H9 (cell line): ENCODE measurements at regions not wholly inside any gene's neighbourhood (a gene's known extent, or its start where the extent isn't known, plus 50 kb on each side); places are given as distances from the start of the nearest gene placed in this dataset.

Source experiments
- DNase-seq: peaks from one replicate; pipeline ENCODE4 v3.0.0-alpha.2; 2017
- H2AFZ ChIP-seq: one replicate; pipeline ENCODE4 v1.6.1; 2013; ENCODE audit warnings: mild to moderate bottlenecking, low read length, control low read depth, moderate library complexity
- H2AK5ac ChIP-seq: 2 replicates; pipeline ENCODE4 v1.6.1; 2013; ENCODE audit warnings: low read length, control low read depth, mixed read lengths; ENCODE audit not compliant: insufficient read length
- H2BK120ac ChIP-seq: one replicate; pipeline ENCODE4 v1.6.1; 2013; ENCODE audit warnings: low read depth, mild to moderate bottlenecking, low read length, control low read depth, inconsistent platforms; ENCODE audit not compliant: poor library complexity, severe bottlenecking
- H2BK12ac ChIP-seq: 2 replicates; pipeline ENCODE4 v1.6.1; 2013; ENCODE audit warnings: low read length, control low read depth, mixed read lengths, low read depth; ENCODE audit not compliant: insufficient read length
- H2BK15ac ChIP-seq: 2 replicates; pipeline ENCODE4 v1.6.1; 2013; ENCODE audit warnings: low read depth, low read length, control low read depth
- H2BK20ac ChIP-seq: one replicate; pipeline ENCODE4 v1.6.1; 2013; ENCODE audit warnings: low read depth, mild to moderate bottlenecking, low read length, control low read depth, inconsistent platforms; ENCODE audit not compliant: poor library complexity, severe bottlenecking
- H2BK5ac ChIP-seq: 2 replicates; pipeline ENCODE4 v1.6.1; 2013; ENCODE audit warnings: low read length, control low read depth, mixed read lengths; ENCODE audit not compliant: insufficient read length
- H3K14ac ChIP-seq: 2 replicates; pipeline ENCODE4 v1.6.1; 2013; ENCODE audit warnings: low read length, control low read depth; ENCODE audit not compliant: insufficient read depth
- H3K18ac ChIP-seq: 2 replicates; pipeline ENCODE4 v1.6.1; 2013; ENCODE audit warnings: low read depth, mild to moderate bottlenecking, mixed read lengths, low read length, control low read depth; ENCODE audit not compliant: insufficient read length
- H3K23ac ChIP-seq: 2 replicates; pipeline ENCODE4 v1.6.1; 2013; ENCODE audit warnings: low read length, control low read depth, mixed read lengths, low read depth; ENCODE audit not compliant: insufficient read length
- H3K23me2 ChIP-seq: 2 replicates; pipeline ENCODE4 v1.6.1; 2013; ENCODE audit warnings: low read depth, mild to moderate bottlenecking, mixed read lengths, low read length, control low read depth; ENCODE audit not compliant: insufficient read length, poor library complexity, severe bottlenecking
- H3K27ac ChIP-seq: 2 replicates; pipeline ENCODE4 v1.5.1; 2013; ENCODE audit warnings: low read length, control low read depth, mixed read lengths, low read depth; ENCODE audit not compliant: insufficient read length
- H3K27me3 ChIP-seq: 2 replicates; pipeline ENCODE4 v1.6.1; 2013; ENCODE audit warnings: low read length, control low read depth, inconsistent platforms; ENCODE audit not compliant: insufficient read depth
- H3K4ac ChIP-seq: 2 replicates; pipeline ENCODE4 v1.6.1; 2013; ENCODE audit warnings: low read depth, mild to moderate bottlenecking, control low read depth, inconsistent platforms, low read length, moderate library complexity
- H3K4me1 ChIP-seq: 2 replicates; pipeline ENCODE4 v1.6.1; 2013; ENCODE audit warnings: low read length, control low read depth, inconsistent platforms; ENCODE audit not compliant: insufficient read depth
- H3K4me2 ChIP-seq: 2 replicates; pipeline ENCODE4 v1.6.1; 2013; ENCODE audit warnings: low read length, control low read depth, mixed read lengths; ENCODE audit not compliant: insufficient read length, insufficient read depth
- H3K56ac ChIP-seq: 2 replicates; pipeline ENCODE4 v1.6.1; 2013; ENCODE audit warnings: low read depth, mild to moderate bottlenecking, mixed read lengths, low read length, control low read depth; ENCODE audit not compliant: insufficient read length
- H3K79me1 ChIP-seq: 2 replicates; pipeline ENCODE4 v1.6.1; 2013; ENCODE audit warnings: low read depth, mild to moderate bottlenecking, moderate library complexity, low read length, control low read depth, inconsistent platforms; ENCODE audit not compliant: insufficient read depth, poor library complexity, severe bottlenecking
- H3K79me2 ChIP-seq: 2 replicates; pipeline ENCODE4 v1.6.1; 2013; ENCODE audit warnings: low read length, control low read depth, inconsistent platforms; ENCODE audit not compliant: insufficient read depth
- H3K9ac ChIP-seq: 2 replicates; pipeline ENCODE4 v1.6.1; 2013; ENCODE audit warnings: low read length, control low read depth, mixed read lengths; ENCODE audit not compliant: insufficient read length; ENCODE audit errors: extremely low read depth
- H3K9me3 ChIP-seq: one replicate; pipeline ENCODE4 v1.6.1; 2013; ENCODE audit warnings: low read depth, low read length, inconsistent platforms; ENCODE audit not compliant: control insufficient read depth
- H3T11ph ChIP-seq: one replicate; pipeline ENCODE4 v1.6.1; 2013; ENCODE audit warnings: mild to moderate bottlenecking, low read length, control low read depth, inconsistent platforms
- H4K20me1 ChIP-seq: one replicate; pipeline ENCODE4 v1.6.1; 2013; ENCODE audit not compliant: control insufficient read depth, insufficient read length, insufficient read depth
- H4K5ac ChIP-seq: 2 replicates; pipeline ENCODE4 v1.6.1; 2013; ENCODE audit warnings: low read depth, mild to moderate bottlenecking, mixed read lengths, low read length, control low read depth; ENCODE audit not compliant: insufficient read length
- H4K8ac ChIP-seq: replicated peaks from 2 replicates; pipeline ENCODE4 v1.6.1; 2013; ENCODE audit warnings: low read length, control low read depth, mixed read lengths, low read depth; ENCODE audit not compliant: insufficient read length
- H4K91ac ChIP-seq: 2 replicates; pipeline ENCODE4 v1.6.1; 2013; ENCODE audit warnings: low read depth, mild to moderate bottlenecking, moderate library complexity, mixed read lengths, low read length, control low read depth; ENCODE audit not compliant: insufficient read length
- H3K27ac Mint-ChIP-seq, 3 experiments: 2 replicates in 2 of 3; 3 replicates in 1 of 3; pipeline ENCODE4 v1.8.0; 2020 to 2021; ENCODE audit warnings: mixed read lengths in 3 of 3, mild to moderate bottlenecking in 1 of 3, moderate library complexity in 1 of 3
- H3K27me3 Mint-ChIP-seq: 2 replicates; pipeline ENCODE4 v1.8.0; 2021; ENCODE audit warnings: low read depth, mild to moderate bottlenecking, moderate library complexity, mixed read lengths
- H3K36me3 Mint-ChIP-seq, 3 experiments: 2 replicates in 2 of 3; 3 replicates in 1 of 3; pipeline ENCODE4 v1.8.0; 2020 to 2021; ENCODE audit warnings: low read depth in 3 of 3, mixed read lengths in 3 of 3; ENCODE audit not compliant: insufficient read depth in 1 of 3
- H3K4me1 Mint-ChIP-seq, 2 experiments: 2 replicates each; pipeline ENCODE4 v1.8.0; 2020; ENCODE audit warnings: mixed read lengths in 2 of 2
- H3K4me3 Mint-ChIP-seq, 2 experiments: 2 replicates in 1 of 2; 3 replicates in 1 of 2; pipeline ENCODE4 v1.8.0; 2020 to 2021; ENCODE audit warnings: mild to moderate bottlenecking in 2 of 2, mixed read lengths in 2 of 2, moderate library complexity in 1 of 2
- H3K9me3 Mint-ChIP-seq, 2 experiments: 2 replicates in 1 of 2; 3 replicates in 1 of 2; pipeline ENCODE4 v1.8.0; 2020; ENCODE audit warnings: mild to moderate bottlenecking in 2 of 2, mixed read lengths in 2 of 2, moderate library complexity in 1 of 2
- WGBS: extraction: QIAGEN DNeasy Blood & Tissue Kit; methylation state at CpG from one replicate; pipeline ENCODE4 v1.1.7; 2013; ENCODE audit warnings: missing lambda C conversion rate, low lambda C conversion rate, mixed read lengths; ENCODE audit not compliant: insufficient read length; ENCODE audit errors: extremely low coverage; 5-methylcytosine and 5-hydroxymethylcytosine counted together
- TF ChIP-seq, protein P1 (sequence below): fragments of 200-600 bp; sonication (generic); conservative IDR thresholded peaks from 3 replicates; pipeline ENCODE4 v1.8.0; 2021; ENCODE audit warnings: antibody characterized with exemption, mild to moderate bottlenecking

DNA sequence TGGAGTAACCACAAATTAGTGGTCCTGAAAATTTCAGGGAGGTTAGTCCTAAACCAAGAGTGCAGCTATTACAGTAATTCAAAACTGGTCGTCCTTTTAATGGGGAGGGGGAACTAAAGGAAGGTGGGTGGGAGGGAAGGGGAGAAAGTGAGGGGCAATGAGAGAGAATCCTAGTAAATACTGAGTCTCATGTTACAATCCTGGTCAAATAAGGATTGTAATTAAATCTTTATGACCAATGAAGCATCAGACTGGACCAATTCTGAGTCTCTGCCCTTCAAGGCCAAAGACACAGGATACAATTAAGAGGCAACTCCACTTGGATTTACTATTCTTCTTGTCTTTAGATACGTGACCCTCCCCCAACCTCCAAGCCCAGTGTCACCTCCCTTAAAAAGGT lies 262.9 kb downstream of the BCL11A start:
- Histone ChIP-seq H3K27me3 (no peaks in the 10 kb centered on the region), H3K27ac (no peak overlapping the region), H2BK120ac (no peak overlapping the region), H3K79me2 (no peaks in the 10 kb centered on the region), H2BK5ac (no peak overlapping the region), H3K79me1 (no peaks in the 10 kb centered on the region), H2AK5ac (no peak overlapping the region), H3K18ac (no peak overlapping the region), H3K23ac (no peak overlapping the region), H2BK20ac (no peak overlapping the region), H2BK12ac (no peak overlapping the region), H2AFZ (no peak overlapping the region), H4K20me1 (no peaks in the 10 kb centered on the region), H3K9ac (no peak overlapping the region), H3T11ph (no peak overlapping the region), H3K4me1 (no peaks in the 10 kb centered on the region), H4K5ac (no peak overlapping the region), H3K9me3 (no peaks in the 10 kb centered on the region), H3K56ac (no peak overlapping the region), H3K4me2 (no peak overlapping the region), H3K23me2 (no peaks in the 10 kb centered on the region), H3K14ac (no peak overlapping the region), H2BK15ac (no peak overlapping the region), H3K4ac (no peak overlapping the region), H4K91ac (no peak overlapping the region), H4K8ac (no peak overlapping the region)
- TF ChIP-seq, protein P1, sequence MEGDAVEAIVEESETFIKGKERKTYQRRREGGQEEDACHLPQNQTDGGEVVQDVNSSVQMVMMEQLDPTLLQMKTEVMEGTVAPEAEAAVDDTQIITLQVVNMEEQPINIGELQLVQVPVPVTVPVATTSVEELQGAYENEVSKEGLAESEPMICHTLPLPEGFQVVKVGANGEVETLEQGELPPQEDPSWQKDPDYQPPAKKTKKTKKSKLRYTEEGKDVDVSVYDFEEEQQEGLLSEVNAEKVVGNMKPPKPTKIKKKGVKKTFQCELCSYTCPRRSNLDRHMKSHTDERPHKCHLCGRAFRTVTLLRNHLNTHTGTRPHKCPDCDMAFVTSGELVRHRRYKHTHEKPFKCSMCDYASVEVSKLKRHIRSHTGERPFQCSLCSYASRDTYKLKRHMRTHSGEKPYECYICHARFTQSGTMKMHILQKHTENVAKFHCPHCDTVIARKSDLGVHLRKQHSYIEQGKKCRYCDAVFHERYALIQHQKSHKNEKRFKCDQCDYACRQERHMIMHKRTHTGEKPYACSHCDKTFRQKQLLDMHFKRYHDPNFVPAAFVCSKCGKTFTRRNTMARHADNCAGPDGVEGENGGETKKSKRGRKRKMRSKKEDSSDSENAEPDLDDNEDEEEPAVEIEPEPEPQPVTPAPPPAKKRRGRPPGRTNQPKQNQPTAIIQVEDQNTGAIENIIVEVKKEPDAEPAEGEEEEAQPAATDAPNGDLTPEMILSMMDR = no peak
- Mint-ChIP-seq H3K4me3 (no peak overlapping the region), H3K9me3 (peaks cover 4% of the 10 kb centered on the region in 2 experiments; a peak in 4 of 5 replicates), H3K36me3 (peaks cover 0 to 4% (median 2%) of the 10 kb centered on the region in 3 experiments; a peak in 3 of 7 replicates), H3K4me1 (peaks cover 17 to 32% of the 10 kb centered on the region in 2 experiments), H3K27ac (no peak overlapping the region), H3K27me3 (peaks cover 2% of the 10 kb centered on the region)
- WGBS = no CpG with 5 or more reads among the region's 2 CpGs
- no peak for DNase-seq
